ENCODE measurements at regions not wholly inside any gene's neighbourhood (a gene's known extent, or its start where the extent isn't known, plus 50 kb on each side); places are given as distances from the start of the nearest gene placed in this dataset.
"Not testable (repeated sequence)": the region's sequence is repeated elsewhere in the genome, so short reads cannot be mapped to it uniquely, and the experiment has no call there.

- no peak for DNase-seq
Measured at GRCh38 chr9:23005156-23005555, 558.5 kb downstream of the DMRTA1 start.

GRCh38 chr9:23006127-23006526, 559.5 kb downstream of the DMRTA1 start:
- DNase-seq = no peak

- DNase-seq = no peak
Measured at GRCh38 chr9:23011669-23012068, 565.0 kb downstream of the DMRTA1 start.

GRCh38 chr9:23015557-23015956, 568.9 kb downstream of the DMRTA1 start:
- DNase-seq = no peak

GRCh38 chr9:23036416-23036815, 589.8 kb downstream of the DMRTA1 start:
- no peak for DNase-seq

- no peak for DNase-seq
Measured at GRCh38 chr9:23039402-23039801, 592.8 kb downstream of the DMRTA1 start.

GRCh38 chr9:23041466-23041865, 594.8 kb downstream of the DMRTA1 start:
- no peak for DNase-seq

- DNase-seq = no peak
Measured at GRCh38 chr9:23044549-23044948, 597.9 kb downstream of the DMRTA1 start.

GRCh38 chr9:23046026-23046425, 599.4 kb downstream of the DMRTA1 start:
- DNase-seq = not testable (repeated sequence)

- DNase-seq = no peak
Measured at GRCh38 chr9:23050548-23050947, 603.9 kb downstream of the DMRTA1 start.

- DNase-seq = no peak
Measured at GRCh38 chr9:23073136-23073535, 626.5 kb downstream of the DMRTA1 start.

GRCh38 chr9:23079798-23080197, 633.2 kb downstream of the DMRTA1 start:
- no peak for DNase-seq

GRCh38 chr9:23081377-23081776, 634.8 kb downstream of the DMRTA1 start:
- no peak for DNase-seq

GRCh38 chr9:23088932-23089364, 642.3 kb downstream of the DMRTA1 start:
- no peak for DNase-seq

GRCh38 chr9:23117616-23118015, 671.0 kb downstream of the DMRTA1 start:
- no peak for DNase-seq

GRCh38 chr9:23120630-23121029, 674.0 kb downstream of the DMRTA1 start:
- no peak for DNase-seq

- DNase-seq = peak; percentile 27
Measured at GRCh38 chr9:23123048-23123632, 676.5 kb downstream of the DMRTA1 start.

GRCh38 chr9:23145467-23145866, 680.6 kb downstream of the ELAVL2 start:
- no peak for DNase-seq

- DNase-seq = no peak
Measured at GRCh38 chr9:23153058-23153457, 673.0 kb downstream of the ELAVL2 start.

GRCh38 chr9:23160491-23160890, 665.5 kb downstream of the ELAVL2 start:
- DNase-seq = no peak

- no peak for DNase-seq
Measured at GRCh38 chr9:23160952-23161469, 665.0 kb downstream of the ELAVL2 start.

- no peak for DNase-seq
Measured at GRCh38 chr9:23162789-23163188, 663.3 kb downstream of the ELAVL2 start.

- no peak for DNase-seq
Measured at GRCh38 chr9:23171479-23171878, 654.6 kb downstream of the ELAVL2 start.

- no peak for DNase-seq
Measured at GRCh38 chr9:23172206-23172605, 653.8 kb downstream of the ELAVL2 start.

- no peak for DNase-seq
Measured at GRCh38 chr9:23172979-23173637, 652.9 kb downstream of the ELAVL2 start.
